HCT116 (cell line): ENCODE measurements at regions not wholly inside any gene's neighbourhood (a gene's known extent, or its start where the extent isn't known, plus 50 kb on each side); places are given as distances from the start of the nearest gene placed in this dataset.

ENCODE experiments used
- ATAC-seq: fragments of 200-7000 bp; cut with Tn5 transposase; 2 replicates; pipeline ENCODE4 v1.9.1; 2020; ENCODE audit warnings: mild to moderate bottlenecking, moderate library complexity
- BruUV-seq: library from RNA; stranded (reverse); fragments of 400-500 nt; replicated peaks from 2 replicates; lab custom pipeline; 2021; lab: Mats Ljungman, UMichigan
- CTCF ChIA-PET: fragments of 300-600 bp; sonication (Branson Sonifier 250); formaldehyde crosslinking; loops from one replicate; lab custom pipeline; 2021; ENCODE audit warnings: antibody characterized with exemption; lab: Charles Lee
- POLR2A ChIA-PET: fragments of 300-600, 350-600 bp; sonication (Branson Sonifier 250); formaldehyde crosslinking; loops from one replicate; lab custom pipeline; 2021; ENCODE audit warnings: antibody characterized with exemption; lab: Charles Lee
- RAD21 ChIA-PET, 2 experiments: fragments of 300-600 bp; sonication (Branson Sonifier 250); formaldehyde crosslinking; loops; one replicate each; lab custom pipeline; 2023; ENCODE audit warnings: low total read pairs in 2 of 2; ENCODE audit not compliant: uncharacterized antibody in 2 of 2, unreplicated experiment in 2 of 2, low non-redundant PET in 1 of 2; lab: Charles Lee
- DNase-seq: peaks from one replicate; pipeline ENCODE4 v3.0.0-alpha.2; 2010; ENCODE audit warnings: low read depth, low spot score
- H2AFZ ChIP-seq: fragments of 200-600 bp; shearing (Covaris generic), sonication (generic); 2 replicates; pipeline ENCODE4 v1.6.1; 2017; ENCODE audit warnings: low read depth, mixed run types, mixed read lengths, antibody characterized with exemption, low read length; ENCODE audit not compliant: poor library complexity, severe bottlenecking
- H3K27ac ChIP-seq: 2 replicates; pipeline ENCODE4 v1.5.1; 2012; ENCODE audit warnings: low read depth, low read length
- H3K27me3 ChIP-seq: fragments of 200-600 bp; sonication (generic); 2 replicates; pipeline ENCODE4 v1.6.1; 2016; ENCODE audit warnings: mixed run types, low read length, mixed read lengths; ENCODE audit not compliant: insufficient read depth
- H3K36me3 ChIP-seq, 2 experiments: fragments of 200-500 bp in 1 of 2; fragments of 200-600 bp in 1 of 2; sonication (Bioruptor generic) in 1 of 2; sonication (generic) in 1 of 2; 2 replicates each; pipeline versions ENCODE4 v1.5.1 to v1.6.1; 2014 to 2016; ENCODE audit warnings: low read length in 2 of 2, inconsistent platforms in 1 of 2, mixed read lengths in 1 of 2, mixed run types in 1 of 2; ENCODE audit not compliant: insufficient read depth in 2 of 2, control insufficient read depth in 1 of 2
- H3K4me1 ChIP-seq, 2 experiments: fragments of 200-600 bp in 1 of 2; sonication (generic) in 1 of 2; 2 replicates each; pipeline versions ENCODE4 v1.5.1 to v1.6.1; 2012 to 2017; ENCODE audit warnings: low read length in 2 of 2, inconsistent platforms in 1 of 2, mild to moderate bottlenecking in 1 of 2, mixed read lengths in 1 of 2, mixed run types in 1 of 2, moderate library complexity in 1 of 2; ENCODE audit not compliant: insufficient read depth in 2 of 2, control insufficient read depth in 1 of 2
- H3K4me2 ChIP-seq: fragments of 200-600 bp; sonication (generic); 2 replicates; pipeline ENCODE4 v1.6.1; 2017; ENCODE audit warnings: mixed run types, low read length, mixed read lengths
- H3K4me3 ChIP-seq, 2 experiments: fragments of 200-600 bp in 1 of 2; sonication (generic) in 1 of 2; replicated peaks in 1 of 2; 2 replicates each; pipeline ENCODE4 v1.5.1; 2011 to 2016; ENCODE audit warnings: low read length in 2 of 2, control low read depth in 1 of 2, low read depth in 1 of 2, mild to moderate bottlenecking in 1 of 2, mixed read lengths in 1 of 2, mixed run types in 1 of 2
- H3K79me2 ChIP-seq: fragments of 200-600 bp; sonication (generic); 2 replicates; pipeline ENCODE4 v1.6.1; 2017; ENCODE audit warnings: mild to moderate bottlenecking, mixed run types, low read length, moderate library complexity, mixed read lengths; ENCODE audit not compliant: insufficient read depth
- H3K9ac ChIP-seq: fragments of 200-600 bp; sonication (generic); 2 replicates; pipeline ENCODE4 v1.6.1; 2016; ENCODE audit warnings: low read length, mixed read lengths
- H3K9me2 ChIP-seq: fragments of 200-600 bp; sonication (generic), shearing (Covaris generic); 2 replicates; pipeline ENCODE4 v1.6.1; 2017; ENCODE audit warnings: mixed run types, mild to moderate bottlenecking, moderate library complexity; ENCODE audit not compliant: insufficient read depth
- H3K9me3 ChIP-seq, 2 experiments: fragments of 200-500 bp in 1 of 2; fragments of 200-600 bp in 1 of 2; sonication (Bioruptor generic) in 1 of 2; sonication (generic) in 1 of 2; 2 replicates each; pipeline ENCODE4 v1.6.1; 2014 to 2017; ENCODE audit warnings: low read length in 2 of 2, mixed read lengths in 2 of 2, inconsistent platforms in 1 of 2, low read depth in 1 of 2, mild to moderate bottlenecking in 1 of 2, mixed run types in 1 of 2, moderate library complexity in 1 of 2; ENCODE audit not compliant: control insufficient read depth in 1 of 2, insufficient read depth in 1 of 2
- H4K20me1 ChIP-seq: fragments of 200-600 bp; sonication (generic), shearing (Covaris generic); 2 replicates; pipeline ENCODE4 v1.6.1; 2017; ENCODE audit warnings: mixed run types, mild to moderate bottlenecking, moderate library complexity; ENCODE audit not compliant: insufficient read depth
- CBX3 ChIP-seq: IDR thresholded peaks from 2 replicates; pipeline ENCODE4 v1.6.1; 2012; ENCODE audit warnings: low read depth
- EGR1 ChIP-seq: IDR thresholded peaks from 2 replicates; pipeline ENCODE4 v1.6.1; 2012; ENCODE audit warnings: low read depth
- ELF1 ChIP-seq: IDR thresholded peaks from 2 replicates; pipeline ENCODE4 v1.6.1; 2012; ENCODE audit warnings: low read depth, borderline replicate concordance
- EZH2 ChIP-seq: fragments of 200-600 bp; sonication (generic); IDR thresholded peaks from 2 replicates; pipeline ENCODE4 v1.6.1; 2017; ENCODE audit warnings: antibody characterized with exemption, mixed run types
- EZH2phosphoT487 ChIP-seq: fragments of 200-600 bp; IDR thresholded peaks from 2 replicates; pipeline ENCODE4 v1.6.1; 2018; ENCODE audit warnings: antibody characterized with exemption, borderline replicate concordance
- FOSL1 ChIP-seq: IDR thresholded peaks from 2 replicates; pipeline ENCODE4 v1.6.1; 2012; ENCODE audit warnings: low read depth
- JUND ChIP-seq: IDR thresholded peaks from 2 replicates; pipeline ENCODE4 v1.6.1; 2012
- MAX ChIP-seq: IDR thresholded peaks from 2 replicates; pipeline ENCODE4 v1.6.1; 2012
- POLR2A ChIP-seq: IDR thresholded peaks from 2 replicates; pipeline ENCODE4 v1.7.0; 2011; ENCODE audit warnings: borderline replicate concordance; ENCODE audit not compliant: insufficient read depth, insufficient read length; ENCODE audit errors: extremely low read depth
- POLR2AphosphoS5 ChIP-seq: IDR thresholded peaks from 2 replicates; pipeline ENCODE4 v1.6.1; 2011; ENCODE audit warnings: mild to moderate bottlenecking, low read depth, low read length, moderate library complexity
- RAD21 ChIP-seq: IDR thresholded peaks from 2 replicates; pipeline ENCODE4 v1.6.1; 2012; ENCODE audit warnings: low read depth, mild to moderate bottlenecking
- REST ChIP-seq: IDR thresholded peaks from 2 replicates; pipeline ENCODE4 v1.6.1; 2012; ENCODE audit warnings: low read depth
- SIN3A ChIP-seq: IDR thresholded peaks from 2 replicates; pipeline ENCODE4 v1.6.1; 2012; ENCODE audit warnings: low read depth
- SP1 ChIP-seq: IDR thresholded peaks from 2 replicates; pipeline ENCODE4 v1.6.1; 2012; ENCODE audit warnings: low read depth
- SRF ChIP-seq: IDR thresholded peaks from 2 replicates; pipeline ENCODE4 v1.6.1; 2012; ENCODE audit warnings: low read depth
- TCF7L2 ChIP-seq: IDR thresholded peaks from 2 replicates; pipeline ENCODE4 v1.7.0; 2011; ENCODE audit warnings: borderline replicate concordance, inconsistent platforms; ENCODE audit not compliant: insufficient read depth, insufficient read length; ENCODE audit errors: extremely low read depth
- YY1 ChIP-seq: IDR thresholded peaks from 2 replicates; pipeline ENCODE4 v1.6.1; 2011; ENCODE audit warnings: low read length, low read depth, moderate library complexity, mild to moderate bottlenecking; ENCODE audit not compliant: insufficient replicate concordance; ENCODE audit errors: extremely low read depth
- ZFX ChIP-seq: fragments of 450-650 bp; IDR thresholded peaks from 2 replicates; pipeline ENCODE4 v1.6.1; 2017
- ZNF274 ChIP-seq: fragments of 200-500 bp; sonication (Bioruptor generic); IDR thresholded peaks from 2 replicates; pipeline ENCODE4 v1.6.1; 2014; ENCODE audit warnings: mild to moderate bottlenecking, low read depth, low read length, inconsistent platforms
- intact Hi-C: fragments of 100-400 bp; cut with micrococcal nuclease; formaldehyde crosslinking; loops from 2 replicates; pipeline ENCODE4 v1.10.0; 2022

- ATAC-seq = no peak
- Histone ChIP-seq H3K4me1 (no peaks in the 10 kb centered on the region), H2AFZ (no peak overlapping the region), H4K20me1 (no peaks in the 10 kb centered on the region), H3K9ac (no peak overlapping the region), H3K9me2 (no peaks in the 10 kb centered on the region), H3K9me3 (peaks cover 15% of the 10 kb centered on the region in 2 experiments; a peak in 2 of 4 replicates), H3K79me2 (no peaks in the 10 kb centered on the region), H3K36me3 (no peaks in the 10 kb centered on the region), H3K27me3 (no peaks in the 10 kb centered on the region), H3K4me2 (no peak overlapping the region), H3K4me3 (no peak overlapping the region), H3K27ac (no peak overlapping the region)
- ChIA-PET POLR2A (no interaction called here), RAD21 (no interaction called here), CTCF (no interaction called here)
- no TSS peak for BruUV-seq
- intact Hi-C loops = no loop called here
- no peak for TF ChIP-seq ELF1
- TF ChIP-seq JUND = no peak
- no peak for TF ChIP-seq POLR2A
- TF ChIP-seq CBX3 = no peak
- TF ChIP-seq REST = no peak
- no peak for TF ChIP-seq EZH2phosphoT487
- TF ChIP-seq EZH2 = no peak
- TF ChIP-seq ZFX = no peak
- TF ChIP-seq POLR2AphosphoS5 = no peak
- TF ChIP-seq ZNF274 = no peak
- TF ChIP-seq TCF7L2 = no peak
- TF ChIP-seq FOSL1 = no peak
- TF ChIP-seq MAX = no peak
- no peak for TF ChIP-seq EGR1
- TF ChIP-seq SIN3A = no peak
- TF ChIP-seq RAD21 = no peak
- TF ChIP-seq SRF = no peak
- TF ChIP-seq SP1 = no peak
- no peak for TF ChIP-seq YY1
- no peak for DNase-seq
Observed at GRCh38 chr2:128469875-128470274, 151.2 kb upstream of the HS6ST1 start.
